SK-MEL-5 (cell line): ENCODE measurements at regions not wholly inside any gene's neighbourhood (a gene's known extent, or its start where the extent isn't known, plus 50 kb on each side); places are given as distances from the start of the nearest gene placed in this dataset.
"Not testable (repeated sequence)": the region's sequence is repeated elsewhere in the genome, so short reads cannot be mapped to it uniquely, and the experiment has no call there.

Source experiments
- DNase-seq: peaks from one replicate; pipeline ENCODE4 v3.0.0-alpha.2; 2016; ENCODE audit warnings: low read depth, low spot score
- in situ Hi-C: cut with HindIII; loops from 2 replicates; pipeline ENCODE4 v1.10.0; 2016; ENCODE audit warnings: low sequenced_read_pairs, high pct_unique_total_duplicates, low pct_unique_long_range_greater_than_20kb

DNA sequence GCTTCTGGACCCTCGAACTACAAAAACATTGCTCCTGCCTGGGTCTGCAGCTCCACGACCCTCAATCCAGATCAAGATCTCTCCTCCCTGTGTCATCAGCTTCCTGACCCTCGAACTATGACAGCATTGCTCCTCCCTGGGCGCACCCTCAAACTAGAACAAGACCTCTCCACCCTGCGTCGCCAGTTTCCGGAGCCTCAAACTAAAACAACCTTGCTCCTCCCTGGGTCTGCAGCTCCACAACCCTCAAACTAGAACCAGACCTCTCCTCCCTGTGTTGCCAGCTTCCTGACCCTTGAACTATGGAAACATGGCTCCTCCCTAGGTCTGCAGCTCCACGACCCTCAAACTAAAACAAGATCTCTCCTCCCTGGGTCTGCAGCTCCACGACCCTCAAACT, 339.7 kb upstream of the SULF2 start:
- in situ Hi-C loops: no loop called here
- DNase-seq: no peak

DNA sequence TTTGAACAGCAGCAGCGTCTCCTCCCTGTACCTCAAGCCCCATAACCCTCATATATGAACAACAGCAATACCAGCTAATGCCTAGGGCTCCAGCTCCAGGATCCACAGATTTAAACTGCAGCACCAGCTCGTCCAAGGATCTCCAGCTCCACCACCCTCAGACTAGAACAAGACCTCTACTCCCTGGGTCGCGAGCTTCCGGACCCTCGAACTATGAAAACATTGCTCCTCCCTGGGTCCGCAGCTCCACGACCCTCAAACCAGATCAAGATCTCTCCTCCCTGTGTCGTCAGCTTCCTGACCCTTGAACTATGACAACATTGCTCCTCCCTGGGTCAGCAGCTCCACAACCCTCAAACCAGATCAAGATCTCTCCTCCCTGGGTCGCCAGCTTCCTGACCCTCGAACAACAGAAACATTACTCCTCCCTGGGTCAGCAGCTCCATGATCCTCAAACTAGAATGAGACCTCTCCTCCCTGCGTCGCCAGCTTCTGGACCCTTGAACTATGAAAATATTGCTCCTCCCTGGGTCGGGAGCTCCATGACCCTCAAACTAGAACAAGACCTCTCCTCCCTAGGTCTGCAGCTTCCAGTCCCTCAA, 339.0 kb upstream of the SULF2 start:
- in situ Hi-C loops: no loop called here
- DNase-seq: no peak

DNA sequence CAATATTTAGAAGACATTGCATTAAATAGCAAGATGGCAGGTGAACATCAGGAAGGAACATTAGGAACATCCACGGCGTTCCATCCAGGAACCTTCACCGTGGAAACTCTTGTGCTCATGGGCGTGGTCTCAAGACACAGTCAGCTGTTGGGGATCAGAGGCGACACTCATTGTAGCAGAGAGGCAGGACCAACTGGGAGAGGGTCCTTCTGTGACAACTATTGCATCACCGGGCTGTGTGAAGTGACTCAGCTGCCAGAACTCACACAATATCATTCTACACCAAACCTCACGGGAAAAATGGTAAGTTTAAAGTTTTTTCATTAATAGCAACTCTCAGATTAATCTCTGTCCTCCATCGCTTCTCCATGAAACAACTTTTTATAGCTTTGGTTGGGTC, 334.8 kb upstream of the SULF2 start:
- in situ Hi-C loops: no loop called here
- DNase-seq: no peak

DNA sequence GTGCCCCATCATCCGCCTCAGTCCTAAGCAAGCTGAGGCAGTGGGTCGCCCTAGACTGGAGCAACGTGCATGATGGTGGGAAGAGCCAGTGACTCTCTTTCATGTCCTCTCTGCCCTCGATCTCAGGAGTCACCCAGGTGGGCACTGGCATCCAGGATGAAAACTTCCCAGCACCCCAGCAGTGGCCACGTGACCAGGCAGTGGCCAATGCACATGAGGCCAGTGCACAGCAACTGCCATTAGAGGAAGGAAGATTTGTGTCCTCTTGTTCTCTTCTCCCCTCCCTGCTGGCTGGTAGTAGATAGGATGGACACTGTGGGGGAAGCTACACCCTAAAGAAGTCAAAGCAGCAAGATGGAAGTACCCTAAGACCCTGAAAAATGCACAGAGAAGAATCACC, 334.1 kb upstream of the SULF2 start:
- in situ Hi-C loops, DNase-seq: not testable (repeated sequence)

DNA sequence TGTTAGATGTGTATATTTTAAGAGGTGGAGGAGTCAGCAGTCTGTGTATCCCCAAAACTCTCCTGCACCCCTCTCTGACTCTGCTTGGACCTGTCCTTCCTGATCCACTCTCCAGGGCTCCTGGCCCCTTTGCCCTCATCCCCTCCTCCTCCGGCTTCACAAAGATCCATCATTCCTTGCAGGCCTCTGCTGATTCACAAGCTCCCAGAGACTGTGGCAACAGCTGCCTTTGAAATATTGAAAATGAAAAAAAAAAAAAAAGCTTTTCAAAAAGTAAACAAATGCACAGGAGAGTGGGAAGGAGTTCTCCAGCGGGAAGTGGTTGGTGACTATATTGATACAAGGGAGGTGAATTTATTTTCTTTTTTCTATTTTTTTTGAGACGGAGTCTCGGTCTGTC, 330.2 kb upstream of the SULF2 start:
- in situ Hi-C loops: no loop called here
- DNase-seq: no peak

- in situ Hi-C loops: no loop called here
- no peak for DNase-seq
Measured at GRCh38 chr20:48107560-48107959, 322.3 kb upstream of the SULF2 start.

GRCh38 chr20:48106428-48106827, 321.1 kb upstream of the SULF2 start:
- in situ Hi-C loops: no loop called here
- DNase-seq: no peak

GRCh38 chr20:48105526-48105925, 320.2 kb upstream of the SULF2 start:
- DNase-seq: no peak
- in situ Hi-C loops: no loop called here

DNA sequence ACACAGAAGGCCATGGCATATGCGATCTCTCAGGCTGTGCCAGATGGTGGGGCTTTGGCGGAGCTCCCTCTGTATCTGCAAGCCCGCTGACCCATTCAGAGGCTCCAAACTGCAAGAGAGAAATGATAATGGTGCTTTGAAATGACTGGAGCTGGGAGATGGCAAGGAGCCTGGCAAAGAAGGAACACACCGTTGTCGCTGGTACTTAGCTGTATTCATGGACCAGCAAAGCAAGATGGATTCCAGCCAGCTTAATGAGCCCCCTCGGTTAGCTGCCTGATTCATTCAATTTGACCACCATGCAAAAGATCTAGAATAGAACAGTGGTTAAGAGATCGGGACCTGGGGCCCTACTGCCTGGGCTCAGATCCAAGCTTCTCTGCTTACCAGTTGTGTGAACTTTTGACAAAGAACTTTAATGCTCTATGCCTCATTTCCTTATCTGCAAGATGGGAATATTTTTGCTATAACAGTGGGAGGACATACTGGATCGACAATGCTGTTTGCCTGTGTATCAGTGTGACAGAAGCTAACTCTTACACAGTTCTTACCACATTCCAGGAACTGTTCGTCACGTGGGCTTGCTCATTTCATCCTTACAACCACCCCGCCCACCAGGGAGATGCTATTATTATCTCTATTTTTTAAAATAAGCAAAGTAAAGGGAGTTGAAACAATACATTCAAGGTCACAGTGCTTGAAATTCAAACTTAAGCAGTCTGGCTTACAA, 317.8 kb upstream of the SULF2 start:
- in situ Hi-C loops: no loop called here
- DNase-seq: no peak

- DNase-seq: no peak
- in situ Hi-C loops: no loop called here
Measured at GRCh38 chr20:48102076-48102787, 317.0 kb upstream of the SULF2 start.

DNA sequence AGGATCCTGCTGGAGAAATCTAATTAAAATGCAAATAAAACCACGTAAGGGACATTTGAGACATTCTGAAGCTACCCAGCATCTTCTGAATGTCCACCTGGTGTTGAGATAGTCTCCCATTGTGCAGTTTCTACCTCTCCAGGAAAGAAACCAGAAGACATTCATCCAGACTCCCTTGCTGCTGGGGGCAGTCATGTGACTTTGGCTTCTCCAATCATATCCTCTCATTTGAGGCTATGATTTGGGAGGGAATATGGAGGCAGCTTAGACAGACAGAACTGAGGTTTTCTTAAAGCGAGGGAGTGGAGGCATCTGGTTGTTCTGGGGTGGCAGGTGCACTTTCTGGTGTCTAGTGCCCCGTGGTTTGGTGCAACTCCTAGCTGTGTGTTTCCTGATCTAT, 315.2 kb upstream of the SULF2 start:
- in situ Hi-C loops: no loop called here
- no peak for DNase-seq

DNA sequence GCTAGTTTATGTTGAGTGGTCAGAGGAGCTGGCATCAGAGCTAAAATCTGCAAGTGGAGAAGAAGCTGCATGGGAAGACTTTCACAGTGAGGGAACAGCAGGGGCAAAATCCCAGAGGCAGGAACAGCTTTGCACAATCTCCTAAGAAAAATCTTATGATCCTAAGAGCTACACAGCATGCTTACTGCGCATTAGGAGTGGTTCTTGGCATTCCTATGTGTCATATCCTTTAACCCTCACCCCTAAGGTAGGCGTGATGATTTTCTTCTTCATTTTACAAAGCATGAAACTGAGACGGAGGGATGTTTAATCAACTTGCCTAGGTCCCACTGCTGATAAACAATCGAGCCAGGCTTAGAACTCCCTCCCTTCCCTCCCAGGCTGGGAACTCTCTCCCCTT, 313.6 kb upstream of the SULF2 start:
- no peak for DNase-seq
- in situ Hi-C loops: no loop called here

- peak; percentile 10 for DNase-seq
- in situ Hi-C loops: no loop called here
Measured at GRCh38 chr20:48098099-48098498, 312.8 kb upstream of the SULF2 start.

- peak; percentile 12 for DNase-seq
- in situ Hi-C loops: no loop called here
Measured at GRCh38 chr20:48096957-48097890, 311.9 kb upstream of the SULF2 start.

- no peak for DNase-seq
- in situ Hi-C loops: no loop called here
Measured at GRCh38 chr20:48096212-48096875, 311.1 kb upstream of the SULF2 start.

- in situ Hi-C loops: no loop called here
- peak; percentile 26 for DNase-seq
Measured at GRCh38 chr20:48094944-48095343, 309.7 kb upstream of the SULF2 start.

DNA sequence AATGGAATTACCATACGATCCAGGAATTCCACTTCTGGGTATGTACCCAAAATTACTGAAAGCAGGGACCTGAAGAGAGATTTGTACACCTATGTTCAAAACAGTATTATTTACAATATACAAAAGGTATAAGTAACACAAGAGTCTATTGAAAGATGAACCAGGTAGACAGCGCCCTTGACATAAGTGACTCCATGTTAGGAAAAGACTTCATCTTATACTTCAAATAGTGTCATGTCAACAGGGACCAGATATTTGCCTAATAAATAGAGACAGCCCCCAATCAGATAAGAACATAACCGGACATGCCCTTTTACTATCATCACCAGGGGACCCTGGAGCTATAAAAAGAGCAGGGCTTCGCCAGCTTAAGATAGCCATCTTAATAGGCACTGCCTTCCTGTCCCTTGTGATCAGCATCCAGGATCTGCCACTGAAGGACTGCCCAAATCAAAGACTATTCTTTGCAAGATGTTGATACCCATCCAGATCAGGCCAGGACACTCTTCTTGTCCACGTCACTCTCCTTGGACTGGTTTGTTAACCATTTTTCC, 309.0 kb upstream of the SULF2 start:
- no peak for DNase-seq
- in situ Hi-C loops: no loop called here
